PC-9 (cell line): ENCODE measurements at regions not wholly inside any gene's neighbourhood (a gene's known extent, or its start where the extent isn't known, plus 50 kb on each side); places are given as distances from the start of the nearest gene placed in this dataset.

ENCODE experiments used
- CTCF ChIP-seq: fragments of 200-600 bp; sonication (generic); conservative IDR thresholded peaks from 2 replicates; pipeline ENCODE4 v1.6.1; 2017; ENCODE audit warnings: mixed run types, antibody characterized with exemption, mild to moderate bottlenecking, moderate library complexity
- EZH2 ChIP-seq: fragments of 200-600 bp; sonication (generic); IDR thresholded peaks from 2 replicates; pipeline ENCODE4 v1.8.0; 2017; ENCODE audit warnings: antibody characterized with exemption, low read depth

GRCh38 chr2:188238386-188238785, 53.3 kb upstream of the GULP1 start:
- TF ChIP-seq CTCF (no peak), EZH2 (no peak)
